ENCODE measurements at regions not wholly inside any gene's neighbourhood (a gene's known extent, or its start where the extent isn't known, plus 50 kb on each side); places are given as distances from the start of the nearest gene placed in this dataset.

DNA sequence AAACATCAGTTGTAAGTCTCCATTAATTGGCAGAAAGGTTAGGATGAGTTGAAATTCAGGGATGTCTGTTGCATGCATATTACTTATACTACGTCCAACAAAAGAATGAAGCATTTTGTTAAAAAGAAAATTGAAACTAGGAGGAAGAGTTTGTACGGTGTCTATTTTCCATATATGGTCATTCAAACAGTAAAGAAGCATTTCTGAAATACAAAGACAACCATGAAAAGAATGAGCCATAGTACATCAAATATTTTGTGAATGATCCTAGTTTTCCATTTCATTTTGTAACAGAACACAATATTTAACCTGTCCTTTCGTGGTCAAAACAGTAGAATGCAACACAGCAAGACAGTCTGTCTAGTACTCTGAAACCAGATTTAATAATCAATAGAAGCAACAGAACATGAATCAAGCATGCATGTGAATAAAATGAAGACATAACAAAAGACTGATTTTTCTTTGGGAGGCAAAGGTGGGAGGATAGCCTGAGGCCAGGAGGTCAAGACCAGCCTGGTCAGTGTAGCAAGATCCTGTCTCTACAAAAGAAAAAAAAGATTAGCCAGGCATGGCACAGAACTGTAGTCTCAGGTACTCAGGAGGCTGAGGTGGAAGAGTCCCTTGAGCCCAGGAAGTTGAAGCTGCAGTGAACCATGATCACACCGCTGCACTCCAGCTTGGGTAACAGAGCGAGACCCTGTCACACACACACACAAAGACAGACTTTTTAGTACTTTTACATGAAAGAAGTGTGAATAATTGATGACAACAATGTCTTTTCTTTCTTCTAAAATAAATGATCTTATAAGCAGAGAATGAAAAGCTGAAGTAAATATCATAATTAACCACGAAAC, 156.0 kb downstream of the LRIG3 start:
- no peak for DNase-seq

DNA sequence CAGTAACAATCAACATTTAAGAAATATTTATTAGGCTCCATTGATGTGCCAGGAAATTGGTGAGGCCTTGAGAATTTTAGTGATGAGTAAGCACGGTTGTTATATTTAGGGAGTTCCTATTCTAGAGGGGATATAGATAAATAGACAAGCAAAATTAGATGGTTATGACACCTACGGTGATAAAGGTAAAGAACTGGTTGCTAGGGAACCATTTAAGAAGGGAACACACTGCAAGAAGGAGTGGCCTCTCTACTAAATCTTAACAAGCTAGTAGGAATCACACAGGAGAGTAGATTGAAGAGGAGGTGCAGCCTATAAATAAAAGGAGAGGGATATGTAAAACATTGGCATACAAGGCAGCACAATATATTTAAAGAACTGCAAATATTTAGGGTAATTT, 155.2 kb downstream of the LRIG3 start:
- DNase-seq: no peak

DNA sequence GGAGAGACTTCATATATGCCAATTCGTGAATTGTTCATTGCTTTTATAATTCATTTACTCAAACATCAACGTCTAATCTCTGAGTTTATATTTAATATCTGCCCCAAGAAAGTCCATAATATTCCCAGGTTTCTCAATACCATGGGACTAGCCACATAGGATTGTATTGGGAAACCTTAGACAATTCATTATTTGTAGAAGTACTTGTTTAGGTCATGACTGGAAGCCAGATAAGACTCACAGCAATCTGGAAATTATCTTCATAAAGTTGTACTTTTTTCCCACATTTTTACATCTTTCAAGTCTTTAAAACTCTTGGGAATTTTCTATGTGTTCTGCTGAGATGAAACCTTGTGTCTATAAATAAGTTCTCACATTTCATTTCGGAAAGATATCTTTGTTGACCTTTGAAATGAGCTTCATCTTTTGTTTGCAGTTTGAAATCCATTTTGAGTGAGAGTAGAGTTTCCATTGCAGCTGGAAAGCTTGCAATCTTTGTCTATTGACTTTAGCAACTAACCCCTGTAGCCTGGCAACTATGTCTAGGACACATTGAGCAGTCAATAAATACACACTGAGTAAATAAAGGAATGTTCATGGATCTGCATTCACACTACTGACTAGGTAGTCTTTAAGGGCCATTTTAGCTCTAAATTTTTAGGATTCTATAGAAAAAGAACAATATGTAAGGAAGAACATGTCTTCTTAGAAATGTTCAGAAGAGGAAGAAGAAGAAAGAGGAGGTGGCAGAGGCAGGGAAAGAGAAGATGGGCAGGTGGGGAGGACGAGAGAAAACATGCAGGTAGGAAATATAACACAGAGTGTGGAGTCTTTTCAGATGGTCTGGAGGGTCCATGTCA, 154.4 kb downstream of the LRIG3 start:
- DNase-seq: no peak

DNA sequence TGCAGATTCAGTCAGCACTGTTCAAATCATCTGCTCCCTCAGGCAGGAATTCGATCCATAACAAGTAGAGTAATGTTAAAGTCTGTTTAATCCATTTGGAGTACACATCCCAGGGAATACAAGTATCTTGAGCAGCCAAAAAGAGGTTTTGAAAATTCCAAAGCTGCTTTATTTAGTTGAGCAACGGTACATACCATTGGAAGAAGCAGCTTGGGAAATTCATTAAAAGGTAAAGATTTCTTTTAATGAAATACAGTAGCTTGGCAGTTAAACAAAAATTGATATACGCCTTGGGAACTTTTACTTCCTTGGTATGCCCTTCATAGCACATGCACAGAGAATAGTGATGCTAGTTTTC, 153.8 kb downstream of the LRIG3 start:
- no peak for DNase-seq

DNA sequence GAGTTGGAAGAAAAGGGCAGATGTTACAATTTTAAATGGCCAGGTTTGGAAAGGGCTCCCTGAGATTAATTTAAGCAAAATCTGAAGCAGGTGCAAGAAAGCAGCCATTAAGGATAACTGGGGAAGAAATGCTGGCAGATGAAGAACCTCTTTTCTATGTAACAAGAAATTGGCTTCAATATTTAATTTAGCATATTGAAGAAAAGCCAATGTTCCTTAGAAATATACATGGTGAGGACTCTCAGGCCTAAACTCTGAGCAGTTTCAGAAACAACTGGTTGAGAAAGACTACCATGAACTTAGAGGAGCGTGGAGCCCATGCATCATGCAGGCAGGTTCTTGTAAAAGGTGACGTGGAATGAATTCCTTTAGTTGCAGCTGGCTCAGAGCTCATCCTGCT, 152.8 kb downstream of the LRIG3 start:
- DNase-seq: no peak

DNA sequence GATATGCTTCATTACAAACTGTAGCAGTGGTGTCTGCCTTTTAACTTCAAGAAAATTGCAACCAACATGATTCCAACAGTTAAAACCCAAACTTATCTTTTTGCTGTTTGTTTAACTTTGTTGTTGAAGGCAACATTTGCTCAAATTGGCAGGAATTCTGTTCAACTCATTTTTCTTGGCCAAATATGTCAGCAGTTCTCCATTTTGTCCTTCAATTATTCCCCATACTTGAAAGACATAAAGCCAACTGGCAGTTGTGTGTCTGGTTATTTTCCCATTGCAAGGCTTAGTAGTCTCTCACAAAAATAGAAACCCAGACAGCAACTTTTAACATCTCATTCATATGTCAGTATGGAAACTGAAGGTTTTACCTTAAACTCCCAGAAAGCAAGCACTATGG, 146.3 kb downstream of the LRIG3 start:
- DNase-seq: no peak

DNA sequence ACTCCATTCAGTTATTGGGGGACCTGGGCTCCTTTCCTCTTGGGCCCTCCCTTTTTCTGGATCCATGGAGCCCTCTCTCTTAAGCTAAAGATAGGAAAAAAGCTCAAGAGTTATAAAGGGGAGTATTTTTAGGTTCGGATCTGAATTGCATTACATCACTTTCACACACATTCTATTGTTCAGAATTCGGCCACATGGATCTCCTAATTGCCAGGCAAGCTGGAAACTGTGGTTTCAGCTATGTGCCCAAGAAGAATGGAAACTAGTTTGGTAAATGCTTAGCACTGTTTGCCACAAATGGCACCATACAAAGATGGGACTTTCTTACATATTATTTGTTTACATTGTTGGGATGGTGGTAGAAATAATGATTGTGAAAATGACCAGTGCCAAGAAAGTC, 145.6 kb downstream of the LRIG3 start:
- no peak for DNase-seq

DNA sequence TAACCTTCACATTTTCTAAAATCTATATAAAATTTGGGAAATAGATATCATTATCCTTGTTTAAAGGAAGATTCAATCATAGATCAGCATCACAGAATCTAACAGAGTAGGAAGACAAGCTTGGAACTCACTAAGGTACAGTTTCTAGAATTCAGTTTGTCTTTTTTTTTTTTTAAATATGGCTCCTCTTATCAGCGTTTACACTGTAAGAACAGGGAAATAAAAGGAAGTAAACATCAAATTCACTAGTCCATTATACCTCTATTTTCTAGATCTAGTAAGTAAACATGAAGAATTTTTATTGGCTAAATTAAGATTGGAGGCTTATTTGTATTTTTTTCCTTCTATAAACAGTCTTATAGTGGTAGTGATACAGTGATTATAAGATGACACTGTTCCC, 144.9 kb downstream of the LRIG3 start:
- DNase-seq: no peak

DNA sequence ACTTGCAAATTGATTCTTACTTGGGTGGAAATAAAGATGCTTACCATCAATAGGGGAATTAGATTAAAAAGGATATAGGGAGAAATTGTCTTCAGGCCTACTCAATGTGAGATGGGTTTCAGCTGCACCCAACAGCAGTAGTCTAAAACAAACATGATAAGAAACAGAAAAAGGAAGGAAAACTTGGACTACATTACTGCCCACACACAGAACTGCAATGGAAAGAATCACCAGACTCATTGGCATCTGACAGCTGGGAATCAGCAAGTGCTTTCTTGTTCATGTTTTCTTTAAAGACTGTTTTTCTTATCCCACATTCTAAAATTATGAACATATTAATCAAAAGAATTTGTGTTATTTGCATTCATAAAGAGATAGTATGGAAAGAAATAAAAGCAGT, 144.2 kb downstream of the LRIG3 start:
- DNase-seq: no peak

DNA sequence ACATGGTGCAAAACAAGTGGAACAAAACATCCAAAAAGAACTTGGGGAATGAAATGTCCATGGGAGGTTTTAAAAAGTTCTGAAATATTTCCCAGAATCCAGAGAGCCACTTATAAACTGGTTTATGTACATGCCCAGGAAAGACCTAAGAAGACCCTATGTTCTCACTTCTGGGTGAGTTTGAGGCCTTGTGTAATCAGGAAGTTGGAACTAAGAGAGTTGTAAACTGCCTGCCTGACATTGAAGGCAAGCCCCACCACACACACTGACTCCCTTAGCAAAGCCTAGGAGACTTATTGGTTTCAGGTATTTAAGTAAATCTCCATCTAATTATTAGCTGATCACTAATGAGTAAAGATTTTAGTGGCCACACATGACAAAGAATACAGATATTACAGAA, 142.5 kb downstream of the LRIG3 start:
- DNase-seq: no peak

DNA sequence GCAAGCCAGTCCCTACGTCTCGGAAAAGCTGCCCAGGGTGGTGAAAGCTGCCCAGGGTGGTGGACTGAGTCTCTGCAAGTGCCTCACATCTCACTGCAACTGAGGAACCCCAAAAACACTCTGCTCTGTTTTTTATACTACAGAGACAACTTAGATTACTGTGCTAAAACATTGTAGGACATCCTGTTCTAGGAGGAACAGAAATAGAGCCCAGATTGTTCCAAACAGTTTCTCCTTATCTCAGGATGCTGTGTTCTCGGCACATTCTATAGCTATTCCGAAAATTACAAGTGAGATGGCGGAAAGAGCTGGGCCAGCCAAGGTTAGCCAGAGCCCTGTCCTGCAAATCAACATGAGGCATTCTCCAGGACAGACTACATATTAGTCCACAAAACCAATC, 138.7 kb downstream of the LRIG3 start:
- DNase-seq: no peak

DNA sequence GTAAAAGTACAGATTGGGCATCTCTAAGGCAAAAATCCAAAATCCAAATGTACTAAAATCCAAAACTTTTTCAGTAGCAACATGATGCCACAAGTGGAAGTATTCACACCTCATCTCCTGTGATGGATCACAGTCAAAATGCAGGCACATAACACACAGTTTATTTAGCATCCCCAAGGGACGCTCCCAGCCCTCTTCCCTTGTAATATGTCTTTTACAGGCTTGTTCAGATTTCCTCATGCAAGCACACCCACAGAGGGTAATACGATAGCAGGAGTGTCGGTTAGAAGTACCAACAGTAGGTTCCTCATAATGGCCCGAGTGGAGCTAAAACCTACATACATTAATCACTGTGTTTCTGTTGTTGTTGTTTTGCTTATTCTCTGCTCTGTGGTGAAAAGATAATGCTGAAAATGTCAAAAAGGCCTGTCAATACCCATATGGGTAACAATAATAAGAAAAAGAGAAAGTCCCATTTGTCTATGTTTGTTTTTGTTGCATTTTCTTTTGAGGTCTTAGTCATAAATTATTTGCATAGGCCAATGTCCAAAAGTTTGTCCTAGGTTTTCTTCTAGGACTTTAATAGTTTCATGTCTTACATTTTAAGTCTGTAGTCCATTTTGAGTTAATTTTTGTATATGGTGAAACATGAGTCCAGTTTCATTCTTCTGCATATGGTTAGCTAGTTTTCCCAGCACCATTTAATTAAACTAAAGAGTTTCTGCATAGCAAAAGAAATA, 133.1 kb downstream of the LRIG3 start:
- no peak for DNase-seq

DNA sequence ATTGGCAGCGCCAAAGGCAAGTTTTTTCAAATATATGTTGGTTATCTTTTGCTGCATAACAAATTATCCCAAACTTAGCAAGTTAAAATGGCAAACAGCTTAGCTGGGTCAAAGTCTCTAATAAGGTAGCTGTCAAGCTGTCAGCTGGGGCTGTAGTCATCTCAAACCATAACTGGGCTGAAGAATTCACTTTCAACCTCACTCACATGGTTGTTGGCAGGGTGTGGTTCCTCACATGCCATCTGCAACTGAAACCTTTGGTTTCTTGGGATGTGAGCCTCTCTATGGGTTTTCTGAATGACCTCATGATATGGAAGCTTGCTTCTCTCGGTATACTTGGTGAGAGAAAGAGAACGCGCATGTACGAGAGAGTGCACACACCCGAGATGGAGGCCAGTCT, 125.4 kb downstream of the LRIG3 start:
- no peak for DNase-seq

DNA sequence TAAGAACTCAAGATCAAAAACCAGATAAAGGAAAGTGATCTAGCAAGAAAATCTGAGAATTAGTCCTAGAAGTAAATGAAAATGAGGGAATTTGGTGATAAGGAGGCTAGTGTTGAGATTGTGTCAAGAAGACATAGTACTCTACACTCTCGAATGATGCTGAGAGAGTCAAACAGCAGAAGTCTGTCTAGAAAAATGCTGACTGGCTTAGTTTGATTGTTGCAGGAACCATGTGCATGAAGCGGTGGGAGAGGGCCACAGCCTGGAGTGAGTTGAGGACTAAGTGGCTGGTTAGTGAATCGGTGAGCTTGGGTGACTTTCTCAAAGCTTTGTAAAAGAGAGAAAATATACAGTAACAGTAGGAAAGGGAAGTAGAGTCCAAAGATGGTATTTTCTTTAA, 124.5 kb downstream of the LRIG3 start:
- DNase-seq: no peak

DNA sequence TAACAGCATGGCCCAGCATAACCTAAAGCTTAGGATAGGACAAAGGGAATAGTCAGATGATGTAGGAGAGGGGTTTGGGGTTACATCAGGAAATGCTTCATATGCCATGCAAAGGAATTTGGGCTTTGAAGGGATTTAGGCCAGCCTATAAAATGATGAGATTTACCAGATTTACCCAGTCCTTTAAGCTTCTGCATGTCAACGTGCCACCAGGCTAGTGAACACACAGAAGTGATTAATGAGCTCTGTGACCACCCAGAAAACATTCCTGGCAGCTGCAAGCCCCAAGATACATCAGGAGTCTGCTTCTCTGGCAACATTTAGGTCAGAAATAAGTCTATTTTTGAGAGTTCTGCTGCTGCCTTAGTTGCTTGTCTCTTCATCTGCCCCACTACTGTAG, 118.3 kb downstream of the LRIG3 start:
- DNase-seq: no peak

DNA sequence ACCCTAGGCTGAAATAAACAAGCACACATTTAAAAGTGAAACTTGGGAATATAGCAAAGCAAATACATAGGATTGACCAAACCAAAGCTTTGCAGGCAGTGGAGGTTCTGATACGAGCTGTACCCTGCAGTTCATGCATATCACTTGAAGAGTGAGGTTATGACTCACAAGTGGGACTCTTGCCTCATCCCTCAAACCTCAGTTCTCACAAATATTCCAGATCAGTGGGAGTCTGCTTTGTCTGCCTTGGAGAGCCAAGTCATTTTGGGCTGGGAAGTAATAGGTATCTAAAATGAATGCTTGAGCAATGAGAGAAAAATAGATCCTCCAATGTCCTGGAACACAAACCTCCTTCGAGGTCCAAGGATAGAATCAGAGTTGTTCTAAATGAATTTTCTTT, 116.4 kb downstream of the LRIG3 start:
- no peak for DNase-seq

DNA sequence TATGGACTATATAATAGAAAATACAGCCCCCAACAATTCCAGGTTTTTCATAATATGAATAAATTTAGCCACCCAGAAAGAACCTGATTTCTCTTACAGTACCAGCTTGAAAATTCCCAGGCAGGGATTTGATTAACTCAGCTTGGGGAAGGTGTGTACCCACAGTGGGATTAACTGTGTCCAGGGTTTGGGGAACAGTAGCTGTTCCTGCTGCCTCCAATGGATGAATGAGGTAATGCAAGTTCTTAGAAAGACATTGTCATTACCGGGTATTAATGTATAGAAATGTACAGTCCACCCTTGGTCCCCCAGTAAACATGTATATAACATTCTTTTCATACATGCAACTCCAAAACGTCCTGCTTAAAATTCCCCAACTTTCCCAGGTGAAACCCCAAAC, 115.6 kb downstream of the LRIG3 start:
- DNase-seq: no peak

DNA sequence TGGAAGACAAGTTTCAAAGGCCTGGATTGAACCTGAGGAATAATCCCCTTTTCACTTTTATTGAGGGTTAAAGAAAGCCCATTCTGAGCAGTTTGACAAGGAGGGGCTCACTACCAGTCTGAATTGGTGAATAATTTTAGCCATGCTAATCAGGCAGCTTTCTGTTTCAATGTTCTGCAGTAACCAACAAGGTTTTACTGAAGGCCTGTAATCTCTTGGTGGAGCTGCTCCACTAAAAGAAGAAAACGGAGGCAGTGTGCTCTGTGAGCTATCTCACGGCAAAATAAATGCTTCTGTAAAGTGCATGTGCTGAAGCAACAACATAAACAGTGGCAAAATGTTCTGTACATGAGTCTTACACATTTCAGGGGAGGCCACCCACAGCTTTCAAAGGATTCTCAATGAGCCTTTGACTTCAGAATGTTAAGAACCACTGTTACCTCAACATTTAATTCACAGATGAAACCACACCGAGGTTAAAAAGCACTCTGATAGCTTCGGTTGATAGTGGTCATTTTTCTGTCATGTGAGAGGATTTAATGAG, 111.2 kb downstream of the LRIG3 start:
- DNase-seq: no peak

DNA sequence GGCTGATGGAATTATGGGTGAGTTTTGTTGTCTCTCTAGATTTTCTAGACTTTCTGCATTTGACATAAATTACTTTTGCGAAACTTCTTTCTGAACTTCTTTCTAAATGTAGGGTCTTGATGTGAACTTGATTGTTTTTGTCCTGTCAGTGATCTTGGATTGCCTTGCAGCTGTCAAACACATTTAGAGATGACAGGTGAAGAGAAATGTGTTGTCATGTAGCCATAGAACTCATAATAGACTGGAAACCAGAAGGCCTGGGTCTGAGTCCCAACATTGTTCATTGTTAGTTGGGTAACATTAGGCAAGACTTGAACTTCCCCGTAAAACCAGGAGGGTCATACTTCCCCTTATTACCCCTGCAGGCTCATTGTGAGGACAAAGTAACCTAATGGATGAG, 109.0 kb downstream of the LRIG3 start:
- DNase-seq: no peak

DNA sequence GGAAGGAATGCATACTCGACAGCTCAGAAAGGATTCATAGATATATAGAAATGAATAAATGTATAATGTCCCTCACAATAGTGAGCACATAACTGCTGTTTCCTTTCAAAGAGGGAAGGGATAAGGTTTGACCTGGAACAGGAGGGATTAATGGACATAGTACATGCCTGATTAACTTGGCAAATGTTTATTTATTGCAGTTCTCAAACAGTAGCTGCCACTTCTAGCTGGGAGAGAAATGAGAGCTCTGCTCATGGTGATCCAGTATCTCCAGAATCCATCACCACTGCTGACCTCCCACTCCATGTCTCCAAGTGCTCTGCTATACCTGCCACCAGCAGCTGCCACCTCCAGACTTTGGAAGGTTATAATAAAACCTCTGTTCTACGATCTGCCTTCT, 108.1 kb downstream of the LRIG3 start:
- DNase-seq: no peak

DNA sequence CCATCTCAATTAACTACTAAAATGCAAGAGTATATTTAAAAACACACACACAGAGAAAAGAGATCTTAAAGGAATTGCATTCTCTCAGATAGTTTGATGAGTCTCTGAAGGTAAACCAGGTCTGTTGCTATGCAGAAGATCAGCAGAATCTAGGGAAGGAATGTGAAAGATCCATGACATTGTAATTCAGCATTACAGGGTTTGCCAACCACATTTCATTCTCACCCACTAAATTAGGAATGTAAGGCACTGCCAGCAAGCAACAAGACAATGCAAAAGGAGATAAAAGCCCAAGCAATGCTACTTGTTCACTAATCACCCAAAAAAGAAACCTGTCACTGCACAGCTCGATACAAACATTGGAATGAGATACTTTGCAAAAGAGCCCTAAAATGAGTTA, 106.3 kb downstream of the LRIG3 start:
- no peak for DNase-seq

DNA sequence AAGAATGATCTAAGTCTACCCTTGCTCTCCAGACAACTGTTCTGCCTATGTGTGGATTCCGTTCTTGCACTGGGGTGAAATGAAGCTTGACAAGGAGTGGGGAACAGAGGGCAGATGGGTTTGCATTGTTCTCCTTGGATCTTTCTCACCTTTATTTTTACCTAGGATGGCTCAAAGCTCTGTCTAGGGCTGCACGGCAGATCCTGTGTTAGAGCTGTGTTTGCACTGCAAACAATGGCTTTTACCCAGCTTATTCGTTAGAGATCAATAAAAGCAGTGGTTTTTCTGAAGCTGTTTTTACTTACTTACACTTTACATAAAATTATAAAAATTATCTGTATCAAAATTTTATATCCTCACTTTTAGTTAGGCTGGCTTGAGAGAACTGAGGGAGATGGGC, 105.1 kb downstream of the LRIG3 start:
- no peak for DNase-seq

DNA sequence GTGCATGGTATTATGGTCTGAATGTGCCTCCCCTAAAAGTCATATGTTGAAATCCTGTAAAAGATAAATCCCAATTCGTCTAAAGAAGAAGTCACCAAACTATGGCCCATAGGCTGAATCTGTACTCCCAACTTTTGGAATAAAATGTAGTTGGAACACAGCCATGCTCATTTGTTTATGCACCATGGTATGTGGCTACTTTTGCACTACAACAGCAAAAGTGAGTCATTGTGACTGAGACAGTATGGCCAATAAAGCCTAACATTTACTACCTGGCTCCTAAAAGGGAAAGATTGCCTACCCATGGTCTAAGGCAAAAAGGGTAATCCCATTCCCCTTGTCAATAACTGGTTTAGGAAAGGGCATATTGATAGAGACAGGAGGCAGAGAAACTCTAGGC, 101.8 kb downstream of the LRIG3 start:
- DNase-seq: no peak

DNA sequence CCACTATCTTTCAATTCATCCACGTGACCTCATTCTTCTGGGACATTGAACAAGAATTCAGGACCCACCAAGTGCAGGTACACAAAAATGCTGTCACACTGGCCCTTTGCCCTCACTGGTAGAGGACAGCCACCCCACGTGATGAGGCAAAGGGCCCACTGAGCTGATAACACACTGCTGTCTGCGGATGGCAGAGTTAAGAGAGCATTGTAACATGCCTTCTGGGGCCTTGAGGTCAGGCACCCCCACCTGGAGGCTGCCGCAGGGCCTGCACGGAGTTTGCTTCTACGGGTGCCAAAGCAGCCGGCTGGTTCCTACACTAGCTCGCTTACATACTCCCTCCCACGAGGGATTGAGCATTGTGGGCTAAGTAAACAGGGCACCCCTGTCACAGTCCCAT, 101.0 kb downstream of the LRIG3 start:
- no peak for DNase-seq

All from activated CD4-positive, alpha-beta T cell treated with anti-CD3 and anti-CD28 coated beads, Interleukin-2, amount 50 U/mL, for 48 hours (primary cell).